Medulla oblongata (tissue), 1 donor: ENCODE measurements at regions not wholly inside any gene's neighbourhood (a gene's known extent, or its start where the extent isn't known, plus 50 kb on each side); places are given as distances from the start of the nearest gene placed in this dataset.

Experiments
- DNase-seq: peaks from one replicate; pipeline ENCODE4 v3.0.0-alpha.2; 2015; ENCODE audit errors: extremely low spot score

GRCh38 chr7:37504801-37505200 lies 56.1 kb upstream of the ELMO1 start:
- no peak for DNase-seq

GRCh38 chr7:37505750-37506353 lies 57.2 kb upstream of the ELMO1 start:
- DNase-seq, result no peak

GRCh38 chr7:37508118-37508517 lies 59.5 kb upstream of the ELMO1 start:
- no peak for DNase-seq

GRCh38 chr7:37510043-37510634 lies 61.5 kb upstream of the ELMO1 start:
- peak; percentile 63 for DNase-seq

GRCh38 chr7:37511915-37512314 lies 63.3 kb upstream of the ELMO1 start:
- no peak for DNase-seq

GRCh38 chr7:37514497-37514896 lies 65.8 kb upstream of the ELMO1 start:
- DNase-seq, result no peak

- no peak for DNase-seq
Observed at GRCh38 chr7:37516664-37517063, 68.0 kb upstream of the ELMO1 start.

- DNase-seq, result no peak
Observed at GRCh38 chr7:37518266-37518665, 69.6 kb upstream of the ELMO1 start.

GRCh38 chr7:37524056-37524455 lies 75.4 kb upstream of the ELMO1 start:
- no peak for DNase-seq

GRCh38 chr7:37524797-37525196 lies 76.1 kb upstream of the ELMO1 start:
- DNase-seq, result no peak

- DNase-seq, result no peak
Observed at GRCh38 chr7:37526623-37527022, 78.0 kb upstream of the ELMO1 start.

GRCh38 chr7:37527109-37527508 lies 78.4 kb upstream of the ELMO1 start:
- no peak for DNase-seq

GRCh38 chr7:37531225-37531624 lies 82.6 kb upstream of the ELMO1 start:
- no peak for DNase-seq

- no peak for DNase-seq
Observed at GRCh38 chr7:37532636-37533035, 84.0 kb upstream of the ELMO1 start.

- peak; percentile 48 for DNase-seq
Observed at GRCh38 chr7:37534893-37535610, 86.4 kb upstream of the ELMO1 start.

- peak; percentile 15 for DNase-seq
Observed at GRCh38 chr7:37535841-37536240, 87.2 kb upstream of the ELMO1 start.

GRCh38 chr7:37536706-37537105 lies 88.0 kb upstream of the ELMO1 start:
- no peak for DNase-seq

- no peak for DNase-seq
Observed at GRCh38 chr7:37537439-37537838, 88.8 kb upstream of the ELMO1 start.

GRCh38 chr7:37538945-37539344 lies 90.3 kb upstream of the ELMO1 start:
- no peak for DNase-seq

GRCh38 chr7:37540917-37541316 lies 92.3 kb upstream of the ELMO1 start:
- peak; percentile 29 for DNase-seq

GRCh38 chr7:37541810-37542443 lies 93.3 kb upstream of the ELMO1 start:
- DNase-seq, result no peak

GRCh38 chr7:37545619-37546534 lies 97.2 kb upstream of the ELMO1 start:
- no peak for DNase-seq
